Left lobe of liver (tissue), 2 donors: ENCODE measurements at regions not wholly inside any gene's neighbourhood (a gene's known extent, or its start where the extent isn't known, plus 50 kb on each side); places are given as distances from the start of the nearest gene placed in this dataset.

Experiments used
- ATAC-seq: fragments of 200-7000 bp; cut with Tn5 transposase; one replicate; pipeline ENCODE4 v1.9.1; 2020; ENCODE audit warnings: mild to moderate bottlenecking, moderate library complexity
- DNase-seq: peaks from one replicate; pipeline ENCODE4 v3.0.0-alpha.2; 2020; ENCODE audit warnings: low spot score
- donor health status: DM: no; HTN: no; CAD: no; lungs with moderate emphysema.
- donor health status: DM: no; HTN: yes; CAD: no.

- peak; percentile 79 for ATAC-seq
- no peak for DNase-seq
Observed at GRCh38 chrX:13110433-13111324, 66.3 kb upstream of the FAM9C start.

GRCh38 chrX:13109817-13110216 lies 65.4 kb upstream of the FAM9C start:
- ATAC-seq (no peak), DNase-seq (no peak)

DNA sequence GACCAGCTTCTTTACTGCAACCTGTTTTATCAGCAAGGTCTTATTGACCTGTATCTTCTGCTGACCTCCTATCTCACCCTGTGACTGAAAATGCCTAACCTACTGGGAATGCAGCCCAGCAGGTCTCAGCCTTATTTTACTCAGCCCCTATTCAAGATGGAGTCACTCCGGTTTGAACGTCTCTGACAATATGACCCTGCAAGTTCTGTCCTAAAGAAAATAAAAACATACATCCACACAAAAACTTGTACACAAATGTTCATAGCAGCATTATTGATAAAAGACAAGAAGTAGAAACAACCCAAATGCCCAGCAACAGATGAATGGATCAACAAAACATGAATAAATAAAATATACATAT lies 59.5 kb upstream of the FAM9C start:
- ATAC-seq: no peak
- DNase-seq: no peak

GRCh38 chrX:13103188-13103913 lies 58.9 kb upstream of the FAM9C start:
- ATAC-seq (no peak), DNase-seq (no peak)

GRCh38 chrX:13102636-13103035 lies 58.2 kb upstream of the FAM9C start:
- no peak for DNase-seq
- no peak for ATAC-seq

- ATAC-seq (peak; percentile 81), DNase-seq (no peak)
Observed at GRCh38 chrX:13101441-13102139, 57.2 kb upstream of the FAM9C start.

DNA sequence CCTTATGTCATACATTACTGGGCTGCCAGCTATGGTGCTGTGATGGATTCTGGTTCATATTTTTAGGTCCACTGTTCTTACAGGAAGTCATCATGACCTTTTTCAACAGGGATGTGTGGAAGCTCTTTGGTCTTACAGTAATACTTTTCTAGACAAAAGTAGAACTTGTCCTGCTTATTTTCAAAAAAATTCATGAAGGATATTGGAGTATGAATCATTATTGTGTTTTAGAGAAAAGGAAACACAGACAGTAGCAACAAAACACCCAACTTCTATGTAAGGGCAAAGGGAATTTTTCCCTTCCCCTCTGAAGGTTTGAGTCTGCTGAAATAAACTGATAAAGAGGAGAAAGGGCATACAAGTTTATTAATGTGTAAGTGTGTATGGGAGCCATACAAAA lies 54.7 kb upstream of the FAM9C start:
- ATAC-seq: no peak
- DNase-seq: no peak

DNA sequence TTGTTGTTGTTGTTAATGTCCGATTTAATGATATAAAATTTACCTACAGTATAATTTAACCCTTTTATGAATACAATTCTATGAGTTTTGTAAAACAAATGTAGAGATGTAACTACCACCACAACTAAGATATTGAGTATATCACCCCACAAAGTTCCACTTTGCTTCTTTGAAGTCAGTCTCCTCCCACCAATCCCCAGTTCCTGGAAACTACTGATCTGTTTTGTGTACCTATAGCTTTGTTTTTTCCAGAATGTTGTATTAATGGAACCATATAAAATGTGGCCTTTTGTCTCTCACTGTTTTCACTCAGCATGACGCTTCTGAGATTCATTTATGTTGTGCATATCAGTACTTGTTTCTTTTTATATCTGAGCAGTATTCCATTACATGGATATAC lies 52.3 kb upstream of the FAM9C start:
- DNase-seq (no peak), ATAC-seq (no peak)

- DNase-seq (no peak), ATAC-seq (no peak)
Observed at GRCh38 chrX:13094828-13095341, 50.5 kb upstream of the FAM9C start.

DNA sequence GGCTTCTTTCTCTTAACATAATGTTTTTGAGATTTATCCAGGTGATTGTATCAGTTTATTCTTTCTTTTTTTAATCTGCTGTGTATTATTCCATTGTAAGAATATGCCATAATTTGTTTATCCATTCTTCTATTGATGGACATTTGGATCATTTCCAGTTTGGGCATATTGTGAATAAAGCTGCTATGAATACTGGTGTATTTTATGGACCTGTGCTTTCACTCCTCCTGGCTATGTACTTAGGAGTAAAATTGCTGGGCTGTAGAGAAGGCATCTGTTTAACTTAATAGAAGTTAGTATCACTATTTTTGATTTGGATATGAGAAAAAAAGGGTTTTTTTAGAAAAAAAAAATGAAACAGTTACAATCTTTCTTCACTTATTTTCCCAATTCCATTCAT lies 50.0 kb upstream of the FAM9C start:
- ATAC-seq: no peak
- DNase-seq: no peak
